Adipocyte (in vitro differentiated cells): ENCODE measurements at regions not wholly inside any gene's neighbourhood (a gene's known extent, or its start where the extent isn't known, plus 50 kb on each side); places are given as distances from the start of the nearest gene placed in this dataset.

ENCODE experiments used
- DNase-seq: peaks from one replicate; pipeline ENCODE4 v3.0.0-alpha.2; 2015; ENCODE audit warnings: low read depth
- H3K27me3 ChIP-seq: replicated peaks from 2 replicates; pipeline ENCODE4 v1.7.0; 2013; ENCODE audit warnings: mild to moderate bottlenecking, low read length, moderate library complexity; ENCODE audit not compliant: control insufficient read depth, insufficient read depth
- H3K36me3 ChIP-seq: 2 replicates; pipeline ENCODE4 v1.7.0; 2013; ENCODE audit warnings: low read length, mild to moderate bottlenecking, moderate library complexity; ENCODE audit not compliant: control insufficient read depth, insufficient read depth, severe bottlenecking
- H3K4me1 ChIP-seq: 2 replicates; pipeline ENCODE4 v1.7.0; 2013; ENCODE audit warnings: mild to moderate bottlenecking, low read length, moderate library complexity; ENCODE audit not compliant: control insufficient read depth, insufficient read depth
- H3K4me3 ChIP-seq: 2 replicates; pipeline ENCODE4 v1.7.0; 2013; ENCODE audit warnings: mild to moderate bottlenecking, low read length, moderate library complexity
- H3K9ac ChIP-seq: 2 replicates; pipeline ENCODE4 v1.7.0; 2013; ENCODE audit warnings: mild to moderate bottlenecking, low read length, moderate library complexity
- H3K9me3 ChIP-seq: 2 replicates; pipeline ENCODE4 v1.7.0; 2013; ENCODE audit warnings: mild to moderate bottlenecking, low read length, moderate library complexity; ENCODE audit not compliant: control insufficient read depth

GRCh38 chr2:118508282-118508681 lies 339.2 kb downstream of the EN1 start:
- Histone ChIP-seq H3K4me3 (no peak overlapping the region), H3K9me3 (peaks cover 50% of the 10 kb centered on the region), H3K27me3 (peaks cover 7% of the 10 kb centered on the region), H3K36me3 (no peaks in the 10 kb centered on the region), H3K9ac (no peak overlapping the region), H3K4me1 (no peaks in the 10 kb centered on the region)
- DNase-seq = no peak

GRCh38 chr2:118505436-118505835 lies 342.0 kb downstream of the EN1 start:
- H3K4me1 ChIP-seq = no peaks in the 10 kb centered on the region
- H3K9me3 ChIP-seq = peaks cover 35% of the 10 kb centered on the region
- no peak overlapping the region for H3K4me3 ChIP-seq

GRCh38 chr2:118502106-118502505 lies 345.3 kb downstream of the EN1 start:
- peaks cover 20% of the 10 kb centered on the region for H3K9me3 ChIP-seq
- no peak for DNase-seq
- peaks cover 16% of the 10 kb centered on the region for H3K27me3 ChIP-seq
- no peaks in the 10 kb centered on the region for H3K4me1 ChIP-seq
- no peak overlapping the region for H3K4me3 ChIP-seq
- no peak overlapping the region for H3K9ac ChIP-seq
- H3K36me3 ChIP-seq = no peaks in the 10 kb centered on the region

More at GRCh38 chr2:118505436-118505835, 342.0 kb downstream of the EN1 start:
- DNase-seq = no peak
- Histone ChIP-seq H3K9ac (no peak overlapping the region), H3K27me3 (peaks cover 11% of the 10 kb centered on the region), H3K36me3 (no peaks in the 10 kb centered on the region)

GRCh38 chr2:118498943-118499342 lies 348.5 kb downstream of the EN1 start:
- H3K9ac ChIP-seq = no peak overlapping the region

GRCh38 chr2:118496870-118497611 lies 350.4 kb downstream of the EN1 start:
- H3K9me3 ChIP-seq = peaks cover 4% of the 10 kb centered on the region
- H3K4me1 ChIP-seq = no peaks in the 10 kb centered on the region
- no peak overlapping the region for H3K9ac ChIP-seq
- DNase-seq = no peak
- H3K36me3 ChIP-seq = no peaks in the 10 kb centered on the region
- no peak overlapping the region for H3K4me3 ChIP-seq
- H3K27me3 ChIP-seq = peaks cover 9% of the 10 kb centered on the region

More at GRCh38 chr2:118498943-118499342, 348.5 kb downstream of the EN1 start:
- DNase-seq = no peak
- no peaks in the 10 kb centered on the region for H3K4me1 ChIP-seq
- no peak overlapping the region for H3K4me3 ChIP-seq
- peaks cover 3% of the 10 kb centered on the region for H3K9me3 ChIP-seq
- H3K27me3 ChIP-seq = peaks cover 13% of the 10 kb centered on the region
- H3K36me3 ChIP-seq = no peaks in the 10 kb centered on the region

- Histone ChIP-seq H3K9me3 (peaks cover 8% of the 10 kb centered on the region), H3K27me3 (peaks cover 9% of the 10 kb centered on the region)
- no peak for DNase-seq
These were observed 351.0 kb downstream of the EN1 start for GRCh38 chr2:118496467-118496866.

GRCh38 chr2:118495290-118495689 lies 352.2 kb downstream of the EN1 start:
- Histone ChIP-seq H3K4me3 (no peak overlapping the region), H3K4me1 (no peaks in the 10 kb centered on the region), H3K9me3 (peaks cover 15% of the 10 kb centered on the region), H3K27me3 (peaks cover 13% of the 10 kb centered on the region), H3K36me3 (no peaks in the 10 kb centered on the region), H3K9ac (no peak overlapping the region)
- DNase-seq = no peak

More at GRCh38 chr2:118496467-118496866, 351.0 kb downstream of the EN1 start:
- Histone ChIP-seq H3K4me1 (no peaks in the 10 kb centered on the region), H3K4me3 (no peak overlapping the region), H3K9ac (no peak overlapping the region), H3K36me3 (no peaks in the 10 kb centered on the region)

GRCh38 chr2:118493213-118493612 lies 354.2 kb downstream of the EN1 start:
- H3K27me3 ChIP-seq = peaks cover 17% of the 10 kb centered on the region

GRCh38 chr2:118492335-118492734 lies 355.1 kb downstream of the EN1 start:
- peaks cover 17% of the 10 kb centered on the region for H3K9me3 ChIP-seq
- no peaks in the 10 kb centered on the region for H3K36me3 ChIP-seq
- H3K4me3 ChIP-seq = no peak overlapping the region
- no peaks in the 10 kb centered on the region for H3K4me1 ChIP-seq
- peaks cover 15% of the 10 kb centered on the region for H3K27me3 ChIP-seq
- peak; percentile 16 for DNase-seq
- H3K9ac ChIP-seq = no peak overlapping the region

More at GRCh38 chr2:118493213-118493612, 354.2 kb downstream of the EN1 start:
- H3K9ac ChIP-seq = no peak overlapping the region
- no peak overlapping the region for H3K4me3 ChIP-seq
- H3K36me3 ChIP-seq = no peaks in the 10 kb centered on the region
- H3K4me1 ChIP-seq = no peaks in the 10 kb centered on the region
- DNase-seq = no peak
- H3K9me3 ChIP-seq = peaks cover 17% of the 10 kb centered on the region

- Histone ChIP-seq H3K9ac (no peak overlapping the region), H3K9me3 (peaks cover 17% of the 10 kb centered on the region), H3K36me3 (no peaks in the 10 kb centered on the region), H3K27me3 (peaks cover 8% of the 10 kb centered on the region), H3K4me3 (no peak overlapping the region), H3K4me1 (no peaks in the 10 kb centered on the region)
- DNase-seq = no peak
These were observed 357.1 kb downstream of the EN1 start for GRCh38 chr2:118490330-118490729.

GRCh38 chr2:118489712-118490299 lies 357.6 kb downstream of the EN1 start:
- peaks cover 8% of the 10 kb centered on the region for H3K27me3 ChIP-seq
- no peak for DNase-seq
- H3K4me1 ChIP-seq = no peaks in the 10 kb centered on the region
- no peak overlapping the region for H3K9ac ChIP-seq
- peaks cover 17% of the 10 kb centered on the region for H3K9me3 ChIP-seq
- H3K4me3 ChIP-seq = no peak overlapping the region
- H3K36me3 ChIP-seq = no peaks in the 10 kb centered on the region
